ENCODE measurements at regions not wholly inside any gene's neighbourhood (a gene's known extent, or its start where the extent isn't known, plus 50 kb on each side); places are given as distances from the start of the nearest gene placed in this dataset.

- TF ChIP-seq CTCF (IDR thresholded peaks at IDR 0.05) = no peak
- no peak for TF ChIP-seq POLR2A (IDR thresholded peaks at IDR 0.05)
- no peak for TF ChIP-seq POLR2AphosphoS5 (IDR thresholded peaks at IDR 0.05)
Measured at GRCh38 chr3:150218236-150218635, 189.9 kb upstream of the TSC22D2 start.
